Astrocyte (in vitro differentiated cells and primary cell): ENCODE measurements at regions not wholly inside any gene's neighbourhood (a gene's known extent, or its start where the extent isn't known, plus 50 kb on each side); places are given as distances from the start of the nearest gene placed in this dataset.

Experiments used
- DNase-seq: peaks from one replicate; pipeline ENCODE4 v3.0.0-alpha.2; 2010; ENCODE audit warnings: low read depth
- FAIRE-seq: peaks from 2 replicates; lab custom pipeline; 2011; peaks lifted over from hg19 to GRCh38; lab: Jason Lieb, UNC
- H2AFZ ChIP-seq: 2 replicates; pipeline ENCODE4 v1.6.0; 2012; ENCODE audit warnings: low read depth, low read length, inconsistent platforms
- H3K27ac ChIP-seq: 2 replicates; pipeline ENCODE4 v1.5.1; 2011; ENCODE audit warnings: low read depth, low read length, inconsistent platforms
- H3K27me3 ChIP-seq: 2 replicates; pipeline ENCODE4 v1.6.0; 2011; ENCODE audit warnings: low read length, inconsistent platforms; ENCODE audit not compliant: insufficient read depth
- H3K36me3 ChIP-seq: 2 replicates; pipeline ENCODE4 v1.5.1; 2011; ENCODE audit warnings: low read length, inconsistent platforms; ENCODE audit not compliant: insufficient read depth
- H3K4me1 ChIP-seq: 2 replicates; pipeline ENCODE4 v1.5.1; 2011; ENCODE audit warnings: low read length, inconsistent platforms; ENCODE audit not compliant: insufficient read depth
- H3K4me2 ChIP-seq: 2 replicates; pipeline ENCODE4 v1.6.0; 2012; ENCODE audit warnings: low read length, inconsistent platforms
- H3K4me3 ChIP-seq: 2 replicates; pipeline ENCODE4 v1.5.1; 2011; ENCODE audit warnings: low read depth, mild to moderate bottlenecking, low read length, inconsistent platforms; ENCODE audit not compliant: insufficient read depth
- H3K79me2 ChIP-seq: 2 replicates; pipeline ENCODE4 v1.6.0; 2012; ENCODE audit warnings: mild to moderate bottlenecking, low read length, inconsistent platforms; ENCODE audit not compliant: insufficient read depth
- H3K9ac ChIP-seq: 2 replicates; pipeline ENCODE4 v1.6.0; 2012; ENCODE audit warnings: mild to moderate bottlenecking, low read length, inconsistent platforms
- H3K9me3 ChIP-seq: 2 replicates; pipeline ENCODE4 v1.5.1; 2012; ENCODE audit warnings: low read depth, mild to moderate bottlenecking, low read length, inconsistent platforms; ENCODE audit not compliant: insufficient read depth
- H4K20me1 ChIP-seq: 2 replicates; pipeline ENCODE4 v1.6.0; 2012; ENCODE audit warnings: low read length, inconsistent platforms; ENCODE audit not compliant: insufficient read depth
- H3K27ac Mint-ChIP-seq: one replicate; pipeline ENCODE4 v1.8.0; 2021; ENCODE audit warnings: mild to moderate bottlenecking, mixed read lengths; ENCODE audit not compliant: unreplicated experiment
- H3K27me3 Mint-ChIP-seq: one replicate; pipeline ENCODE4 v1.8.0; 2021; ENCODE audit warnings: low read depth, mixed read lengths; ENCODE audit not compliant: unreplicated experiment
- H3K36me3 Mint-ChIP-seq: one replicate; pipeline ENCODE4 v1.8.0; 2021; ENCODE audit warnings: low read depth, mixed read lengths; ENCODE audit not compliant: unreplicated experiment
- H3K4me1 Mint-ChIP-seq: one replicate; pipeline ENCODE4 v1.8.0; 2021; ENCODE audit warnings: low read depth, mixed read lengths; ENCODE audit not compliant: unreplicated experiment
- H3K4me3 Mint-ChIP-seq: one replicate; pipeline ENCODE4 v1.8.0; 2021; ENCODE audit warnings: mild to moderate bottlenecking, moderate library complexity, mixed read lengths; ENCODE audit not compliant: unreplicated experiment
- H3K9me3 Mint-ChIP-seq: one replicate; pipeline ENCODE4 v1.8.0; 2021; ENCODE audit warnings: mild to moderate bottlenecking, mixed read lengths; ENCODE audit not compliant: unreplicated experiment
- CTCF ChIP-seq: IDR thresholded peaks from 2 replicates; pipeline ENCODE4 v1.5.1; 2011; ENCODE audit warnings: low read depth, mild to moderate bottlenecking, inconsistent platforms, low read length, moderate library complexity; ENCODE audit not compliant: insufficient read depth
- EZH2 ChIP-seq: IDR thresholded peaks from 2 replicates; pipeline ENCODE4 v1.6.1; 2012; ENCODE audit warnings: mild to moderate bottlenecking, low read length, inconsistent platforms; ENCODE audit not compliant: insufficient read depth

- Mint-ChIP-seq H3K36me3 (no peaks in the 10 kb centered on the region), H3K4me1 (peaks cover 4% of the 10 kb centered on the region), H3K4me3 (no peak overlapping the region), H3K27me3 (peaks cover 5% of the 10 kb centered on the region), H3K27ac (no peak overlapping the region), H3K9me3 (no peaks in the 10 kb centered on the region)
- H3K4me3 ChIP-seq, result no peak overlapping the region
- no peak overlapping the region for H3K4me2 ChIP-seq
- FAIRE-seq (no peak), DNase-seq (no peak)
- no peak overlapping the region for H2AFZ ChIP-seq
- no peak overlapping the region for H3K27ac ChIP-seq
- no peaks in the 10 kb centered on the region for H4K20me1 ChIP-seq
- H3K36me3 ChIP-seq, result no peaks in the 10 kb centered on the region
- H3K9me3 ChIP-seq, result no peaks in the 10 kb centered on the region
- no peaks in the 10 kb centered on the region for H3K79me2 ChIP-seq
- no peaks in the 10 kb centered on the region for H3K27me3 ChIP-seq
- peaks cover 5% of the 10 kb centered on the region for H3K4me1 ChIP-seq
- H3K9ac ChIP-seq, result no peak overlapping the region
- TF ChIP-seq EZH2, result no peak
- TF ChIP-seq CTCF, result no peak
These were observed 55.3 kb upstream of the GPR37L1 start for GRCh38 chr1:202067188-202067974.

- Histone ChIP-seq H3K9me3 (no peaks in the 10 kb centered on the region), H3K4me2 (no peak overlapping the region), H4K20me1 (no peaks in the 10 kb centered on the region), H3K79me2 (no peaks in the 10 kb centered on the region), H3K27ac (no peak overlapping the region), H3K27me3 (no peaks in the 10 kb centered on the region), H3K4me3 (no peak overlapping the region), H3K9ac (no peak overlapping the region), H3K36me3 (no peaks in the 10 kb centered on the region), H2AFZ (no peak overlapping the region), H3K4me1 (no peaks in the 10 kb centered on the region)
- Mint-ChIP-seq H3K9me3 (no peaks in the 10 kb centered on the region), H3K27me3 (peaks cover 5% of the 10 kb centered on the region), H3K4me1 (no peaks in the 10 kb centered on the region), H3K36me3 (no peaks in the 10 kb centered on the region), H3K4me3 (no peak overlapping the region), H3K27ac (no peak overlapping the region)
- FAIRE-seq, result no peak
- DNase-seq, result no peak
- TF ChIP-seq CTCF (no peak), EZH2 (no peak)
These were observed 54.1 kb upstream of the GPR37L1 start for GRCh38 chr1:202068596-202068995.

GRCh38 chr1:202069662-202070061 is 53.1 kb upstream of the GPR37L1 start:
- Histone ChIP-seq H3K4me3 (no peak overlapping the region), H4K20me1 (no peaks in the 10 kb centered on the region), H3K27ac (no peak overlapping the region), H3K9ac (no peak overlapping the region), H2AFZ (no peak overlapping the region), H3K4me1 (no peaks in the 10 kb centered on the region), H3K9me3 (no peaks in the 10 kb centered on the region), H3K4me2 (no peak overlapping the region), H3K79me2 (no peaks in the 10 kb centered on the region), H3K27me3 (no peaks in the 10 kb centered on the region), H3K36me3 (no peaks in the 10 kb centered on the region)
- peak overlapping the region; percentile 12 for H3K27ac Mint-ChIP-seq
- TF ChIP-seq EZH2 (no peak), CTCF (no peak)
- H3K9me3 Mint-ChIP-seq, result no peaks in the 10 kb centered on the region
- H3K36me3 Mint-ChIP-seq, result no peaks in the 10 kb centered on the region
- FAIRE-seq (no peak), DNase-seq (no peak)
- H3K27me3 Mint-ChIP-seq, result peaks cover 5% of the 10 kb centered on the region
- H3K4me3 Mint-ChIP-seq, result no peak overlapping the region
- H3K4me1 Mint-ChIP-seq, result no peaks in the 10 kb centered on the region
